Forelimb muscle (tissue), 1 donor: ENCODE measurements at regions not wholly inside any gene's neighbourhood (a gene's known extent, or its start where the extent isn't known, plus 50 kb on each side); places are given as distances from the start of the nearest gene placed in this dataset.

Experiments
- DNase-seq: peaks from one replicate; pipeline ENCODE4 v3.0.0-alpha.2; 2013; ENCODE audit warnings: low read depth

GRCh38 chr4:126431049-126431448, 1116.3 kb downstream of the FAT4 start:
- no peak for DNase-seq

- no peak for DNase-seq
These were observed 1120.7 kb downstream of the FAT4 start for GRCh38 chr4:126435491-126435890.

DNA sequence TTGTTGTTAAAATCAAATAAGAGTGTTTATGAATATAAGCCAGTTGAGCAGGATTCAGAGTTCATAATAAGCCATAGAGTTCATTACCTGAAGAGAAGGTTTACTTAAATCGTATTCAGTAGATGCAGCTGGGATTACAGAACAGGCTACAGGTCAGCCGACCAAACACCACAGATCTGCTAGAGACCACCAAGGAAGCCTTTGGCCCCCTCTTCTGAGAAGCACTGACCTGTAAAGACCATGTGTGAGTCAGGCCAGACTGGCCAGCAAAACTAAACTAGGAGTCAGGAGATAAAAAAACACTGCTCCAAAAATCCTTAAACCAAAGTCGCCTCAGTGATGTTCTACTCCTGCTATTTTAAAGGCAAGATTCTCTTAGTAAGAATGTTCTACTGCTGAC, 1125.5 kb downstream of the FAT4 start:
- no peak for DNase-seq

GRCh38 chr4:126441173-126442035, 1126.6 kb downstream of the FAT4 start:
- no peak for DNase-seq

- DNase-seq = no peak
These were observed 1130.8 kb downstream of the FAT4 start for GRCh38 chr4:126445596-126445995.

DNA sequence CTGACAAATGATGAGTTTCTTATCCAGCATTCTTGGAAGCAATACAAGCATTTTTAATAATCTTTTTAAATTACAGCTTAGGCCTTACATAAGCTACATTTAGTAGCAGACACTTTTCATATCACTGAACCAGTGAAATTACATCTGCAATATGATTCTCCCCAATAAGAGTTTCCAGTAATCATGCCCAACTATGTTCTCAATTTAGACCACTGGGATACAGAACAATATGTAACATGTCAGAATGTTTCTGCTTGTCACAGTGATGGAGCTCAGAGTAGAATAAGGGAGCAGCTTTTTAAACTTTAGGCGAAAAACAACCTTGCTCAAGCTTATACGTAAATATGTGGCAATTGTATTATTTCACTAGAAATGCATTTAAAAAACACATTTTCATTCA, 1132.2 kb downstream of the FAT4 start:
- no peak for DNase-seq

GRCh38 chr4:126448086-126448845, 1133.5 kb downstream of the FAT4 start:
- DNase-seq = peak; percentile 67

DNA sequence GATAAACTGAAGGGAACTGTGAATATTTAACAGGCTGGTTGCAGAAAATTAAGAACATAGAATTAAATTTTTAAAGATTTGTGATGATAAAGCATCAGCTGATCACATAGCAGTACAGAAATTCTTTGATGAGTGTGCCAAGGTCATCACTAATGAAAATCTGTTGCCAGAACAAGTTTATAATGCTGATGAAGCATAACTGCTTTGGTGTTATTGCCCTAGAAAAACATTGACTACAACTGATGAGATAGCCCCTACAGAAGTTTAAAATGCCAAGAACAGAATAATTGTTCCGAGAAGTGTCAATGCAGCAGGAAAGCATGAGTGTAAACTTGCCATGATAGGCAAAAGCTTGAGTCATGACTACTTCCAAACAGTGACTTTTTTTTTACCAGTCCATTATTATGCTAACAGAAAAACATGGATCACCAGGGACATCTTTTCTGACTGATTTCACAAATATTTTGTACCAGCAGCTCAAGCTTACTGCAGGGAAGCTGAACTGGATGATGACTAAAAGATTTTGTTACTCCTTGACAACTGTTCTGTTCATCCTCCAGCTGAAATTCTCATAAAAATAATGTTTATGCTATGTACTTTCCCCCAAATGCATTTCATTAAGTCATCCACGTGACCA, 1136.6 kb downstream of the FAT4 start:
- DNase-seq = no peak

- DNase-seq = no peak
These were observed 1141.1 kb downstream of the FAT4 start for GRCh38 chr4:126455865-126456264.

- no peak for DNase-seq
These were observed 1144.2 kb downstream of the FAT4 start for GRCh38 chr4:126458993-126459392.

- DNase-seq = no peak
These were observed 1150.6 kb downstream of the FAT4 start for GRCh38 chr4:126465341-126465740.

- no peak for DNase-seq
These were observed 1152.1 kb downstream of the FAT4 start for GRCh38 chr4:126466848-126467247.

DNA sequence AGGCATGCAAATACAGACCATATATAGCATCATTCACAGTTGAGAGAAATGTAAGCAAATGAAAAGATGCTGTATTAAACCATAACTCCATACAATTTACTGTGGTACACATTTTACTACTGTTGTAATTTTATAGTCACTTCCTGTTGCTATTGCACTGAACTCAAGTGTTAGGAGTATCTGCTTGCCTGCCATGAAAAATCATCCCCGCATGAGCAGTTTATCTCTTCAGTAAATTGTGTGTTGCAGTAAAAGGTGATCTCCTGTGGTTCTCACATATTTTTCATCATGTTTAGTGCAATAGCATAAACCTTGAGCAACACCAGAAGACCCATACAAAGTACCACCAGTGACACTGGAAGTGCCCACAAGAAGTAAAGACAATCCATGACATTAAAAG, 1153.4 kb downstream of the FAT4 start:
- DNase-seq = no peak

- DNase-seq = no peak
These were observed 1156.1 kb downstream of the FAT4 start for GRCh38 chr4:126470862-126471261.

DNA sequence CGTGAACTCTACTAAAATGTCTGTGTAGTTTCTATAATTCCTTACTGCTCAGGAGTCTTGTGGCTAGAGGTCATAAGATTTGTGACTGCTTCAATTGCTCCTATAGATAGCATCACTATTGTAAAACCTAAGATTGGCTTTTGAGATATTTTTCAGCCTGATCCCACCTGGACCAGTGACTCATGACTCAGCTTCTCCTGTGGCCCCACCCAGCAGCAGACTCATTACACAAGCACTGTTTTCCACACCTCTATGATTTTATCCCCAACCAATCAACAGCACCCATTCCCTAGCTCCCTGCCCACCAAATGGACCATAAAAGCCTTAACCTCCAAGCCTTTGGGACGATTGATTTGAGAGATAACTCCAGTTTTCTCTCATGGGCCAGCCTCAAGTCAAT, 1157.0 kb upstream of the INTU start:
- DNase-seq = no peak

DNA sequence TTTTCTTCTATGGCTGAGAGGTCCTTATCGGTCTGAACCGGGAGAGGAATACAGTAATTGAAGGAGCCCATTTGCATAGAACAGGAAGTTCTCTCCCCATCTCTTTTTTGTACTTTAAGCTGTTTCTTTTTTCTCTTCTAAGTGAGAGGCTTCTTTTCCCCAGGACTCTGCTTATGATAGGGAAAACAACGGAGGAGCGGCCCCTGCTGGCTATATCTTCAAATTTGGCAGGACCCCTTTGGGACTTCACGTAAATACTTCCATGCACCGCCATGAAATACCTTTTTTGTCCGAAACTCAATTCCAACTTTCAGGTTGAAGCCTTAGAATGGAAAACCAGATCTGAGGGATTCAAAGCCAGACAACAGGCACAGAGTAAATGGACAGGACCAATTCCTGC, 1153.0 kb upstream of the INTU start:
- DNase-seq = no peak

- no peak for DNase-seq
These were observed 1150.4 kb upstream of the INTU start for GRCh38 chr4:126482311-126482710.

- DNase-seq = no peak
These were observed 1146.4 kb upstream of the INTU start for GRCh38 chr4:126486377-126486776.

DNA sequence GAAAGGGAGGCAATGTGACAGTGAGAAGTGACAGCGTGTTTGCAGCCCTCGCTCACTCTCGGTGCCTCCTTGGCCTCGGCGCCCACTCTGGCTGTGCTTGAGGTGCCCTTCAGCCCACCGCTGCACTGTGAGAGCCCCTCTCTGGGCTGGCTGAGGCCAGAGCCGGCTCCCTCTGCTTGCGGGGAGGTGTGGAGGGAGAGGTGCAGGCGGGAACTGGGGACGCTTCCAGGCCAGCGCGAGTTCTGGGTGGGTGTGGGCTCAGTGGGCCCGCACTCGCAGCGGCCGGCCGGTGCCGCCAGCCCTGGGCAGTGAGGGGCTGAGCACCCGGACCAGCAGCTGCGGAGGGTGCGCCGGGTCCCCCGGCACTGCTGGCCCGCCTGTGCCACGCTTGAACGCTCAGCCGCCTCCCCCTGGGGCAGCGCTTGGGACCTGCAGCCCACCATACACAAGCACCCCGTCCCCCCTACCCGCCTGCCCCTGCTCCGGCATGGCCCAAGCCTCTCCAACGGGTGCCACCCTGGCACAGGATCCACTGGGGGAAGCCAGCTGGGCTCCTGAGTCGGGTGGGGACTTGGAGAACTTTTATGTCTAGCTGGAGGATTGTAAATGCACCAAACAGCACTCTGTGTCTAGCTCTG, 1142.8 kb upstream of the INTU start:
- DNase-seq = no peak

- DNase-seq = no peak
These were observed 1137.5 kb upstream of the INTU start for GRCh38 chr4:126495163-126495752.

DNA sequence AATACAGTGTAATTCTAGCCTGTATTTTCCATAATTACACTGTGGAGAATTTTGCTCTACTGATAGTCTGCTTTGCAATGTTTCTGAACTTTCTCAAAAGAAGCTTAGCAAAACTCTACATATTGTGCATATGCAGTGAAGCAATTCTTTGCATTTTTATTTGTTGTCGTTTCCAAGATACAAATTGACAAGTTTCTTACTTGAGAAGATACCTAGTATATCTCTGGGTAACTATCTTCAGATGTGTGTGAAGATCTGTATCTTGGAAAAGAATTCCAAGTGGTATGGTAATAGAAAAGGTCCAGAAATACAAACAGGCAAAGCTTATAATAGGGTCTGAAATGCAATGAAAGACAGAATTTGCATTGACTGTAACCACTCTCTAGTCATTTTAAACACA, 1119.8 kb upstream of the INTU start:
- no peak for DNase-seq

DNA sequence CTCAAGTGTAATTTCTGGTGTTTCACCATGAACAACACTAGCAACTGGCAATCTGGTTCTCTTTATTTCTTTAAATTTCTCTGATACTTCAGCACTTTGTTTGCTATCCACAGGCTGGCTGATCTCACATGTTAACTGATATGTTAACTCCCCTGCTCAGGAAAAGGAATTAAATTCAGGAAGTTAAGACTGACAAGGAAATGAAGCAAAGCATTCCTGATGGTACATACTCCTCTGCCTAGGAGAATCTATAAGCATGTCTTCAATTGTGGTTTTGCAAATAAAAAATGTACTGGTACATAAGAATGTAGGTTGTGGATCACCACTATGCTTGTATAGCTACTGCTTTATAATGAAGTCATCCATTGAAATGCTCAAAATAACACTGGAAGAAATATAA, 1119.2 kb upstream of the INTU start:
- no peak for DNase-seq
